H9 (cell line): ENCODE measurements at regions not wholly inside any gene's neighbourhood (a gene's known extent, or its start where the extent isn't known, plus 50 kb on each side); places are given as distances from the start of the nearest gene placed in this dataset.

ENCODE experiments used
- DNase-seq: peaks from one replicate; pipeline ENCODE4 v3.0.0-alpha.2; 2017
- H2AFZ ChIP-seq: one replicate; pipeline ENCODE4 v1.6.1; 2013; ENCODE audit warnings: mild to moderate bottlenecking, low read length, control low read depth, moderate library complexity
- H2AK5ac ChIP-seq: 2 replicates; pipeline ENCODE4 v1.6.1; 2013; ENCODE audit warnings: low read length, control low read depth, mixed read lengths; ENCODE audit not compliant: insufficient read length
- H2BK120ac ChIP-seq: one replicate; pipeline ENCODE4 v1.6.1; 2013; ENCODE audit warnings: low read depth, mild to moderate bottlenecking, low read length, control low read depth, inconsistent platforms; ENCODE audit not compliant: poor library complexity, severe bottlenecking
- H2BK12ac ChIP-seq: 2 replicates; pipeline ENCODE4 v1.6.1; 2013; ENCODE audit warnings: low read length, control low read depth, mixed read lengths, low read depth; ENCODE audit not compliant: insufficient read length
- H2BK15ac ChIP-seq: 2 replicates; pipeline ENCODE4 v1.6.1; 2013; ENCODE audit warnings: low read depth, low read length, control low read depth
- H2BK20ac ChIP-seq: one replicate; pipeline ENCODE4 v1.6.1; 2013; ENCODE audit warnings: low read depth, mild to moderate bottlenecking, low read length, control low read depth, inconsistent platforms; ENCODE audit not compliant: poor library complexity, severe bottlenecking
- H2BK5ac ChIP-seq: 2 replicates; pipeline ENCODE4 v1.6.1; 2013; ENCODE audit warnings: low read length, control low read depth, mixed read lengths; ENCODE audit not compliant: insufficient read length
- H3K14ac ChIP-seq: 2 replicates; pipeline ENCODE4 v1.6.1; 2013; ENCODE audit warnings: low read length, control low read depth; ENCODE audit not compliant: insufficient read depth
- H3K18ac ChIP-seq: 2 replicates; pipeline ENCODE4 v1.6.1; 2013; ENCODE audit warnings: low read depth, mild to moderate bottlenecking, mixed read lengths, low read length, control low read depth; ENCODE audit not compliant: insufficient read length
- H3K23ac ChIP-seq: 2 replicates; pipeline ENCODE4 v1.6.1; 2013; ENCODE audit warnings: low read length, control low read depth, mixed read lengths, low read depth; ENCODE audit not compliant: insufficient read length
- H3K23me2 ChIP-seq: 2 replicates; pipeline ENCODE4 v1.6.1; 2013; ENCODE audit warnings: low read depth, mild to moderate bottlenecking, mixed read lengths, low read length, control low read depth; ENCODE audit not compliant: insufficient read length, poor library complexity, severe bottlenecking
- H3K27ac ChIP-seq: 2 replicates; pipeline ENCODE4 v1.5.1; 2013; ENCODE audit warnings: low read length, control low read depth, mixed read lengths, low read depth; ENCODE audit not compliant: insufficient read length
- H3K27me3 ChIP-seq: 2 replicates; pipeline ENCODE4 v1.6.1; 2013; ENCODE audit warnings: low read length, control low read depth, inconsistent platforms; ENCODE audit not compliant: insufficient read depth
- H3K4ac ChIP-seq: 2 replicates; pipeline ENCODE4 v1.6.1; 2013; ENCODE audit warnings: low read depth, mild to moderate bottlenecking, control low read depth, inconsistent platforms, low read length, moderate library complexity
- H3K4me1 ChIP-seq: 2 replicates; pipeline ENCODE4 v1.6.1; 2013; ENCODE audit warnings: low read length, control low read depth, inconsistent platforms; ENCODE audit not compliant: insufficient read depth
- H3K4me2 ChIP-seq: 2 replicates; pipeline ENCODE4 v1.6.1; 2013; ENCODE audit warnings: low read length, control low read depth, mixed read lengths; ENCODE audit not compliant: insufficient read length, insufficient read depth
- H3K56ac ChIP-seq: 2 replicates; pipeline ENCODE4 v1.6.1; 2013; ENCODE audit warnings: low read depth, mild to moderate bottlenecking, mixed read lengths, low read length, control low read depth; ENCODE audit not compliant: insufficient read length
- H3K79me1 ChIP-seq: 2 replicates; pipeline ENCODE4 v1.6.1; 2013; ENCODE audit warnings: low read depth, mild to moderate bottlenecking, moderate library complexity, low read length, control low read depth, inconsistent platforms; ENCODE audit not compliant: insufficient read depth, poor library complexity, severe bottlenecking
- H3K79me2 ChIP-seq: 2 replicates; pipeline ENCODE4 v1.6.1; 2013; ENCODE audit warnings: low read length, control low read depth, inconsistent platforms; ENCODE audit not compliant: insufficient read depth
- H3K9ac ChIP-seq: 2 replicates; pipeline ENCODE4 v1.6.1; 2013; ENCODE audit warnings: low read length, control low read depth, mixed read lengths; ENCODE audit not compliant: insufficient read length; ENCODE audit errors: extremely low read depth
- H3K9me3 ChIP-seq: one replicate; pipeline ENCODE4 v1.6.1; 2013; ENCODE audit warnings: low read depth, low read length, inconsistent platforms; ENCODE audit not compliant: control insufficient read depth
- H3T11ph ChIP-seq: one replicate; pipeline ENCODE4 v1.6.1; 2013; ENCODE audit warnings: mild to moderate bottlenecking, low read length, control low read depth, inconsistent platforms
- H4K20me1 ChIP-seq: one replicate; pipeline ENCODE4 v1.6.1; 2013; ENCODE audit not compliant: control insufficient read depth, insufficient read length, insufficient read depth
- H4K5ac ChIP-seq: 2 replicates; pipeline ENCODE4 v1.6.1; 2013; ENCODE audit warnings: low read depth, mild to moderate bottlenecking, mixed read lengths, low read length, control low read depth; ENCODE audit not compliant: insufficient read length
- H4K8ac ChIP-seq: replicated peaks from 2 replicates; pipeline ENCODE4 v1.6.1; 2013; ENCODE audit warnings: low read length, control low read depth, mixed read lengths, low read depth; ENCODE audit not compliant: insufficient read length
- H4K91ac ChIP-seq: 2 replicates; pipeline ENCODE4 v1.6.1; 2013; ENCODE audit warnings: low read depth, mild to moderate bottlenecking, moderate library complexity, mixed read lengths, low read length, control low read depth; ENCODE audit not compliant: insufficient read length
- H3K27ac Mint-ChIP-seq, 3 experiments: 2 replicates in 2 of 3; 3 replicates in 1 of 3; pipeline ENCODE4 v1.8.0; 2020 to 2021; ENCODE audit warnings: mixed read lengths in 3 of 3, mild to moderate bottlenecking in 1 of 3, moderate library complexity in 1 of 3
- H3K27me3 Mint-ChIP-seq: 2 replicates; pipeline ENCODE4 v1.8.0; 2021; ENCODE audit warnings: low read depth, mild to moderate bottlenecking, moderate library complexity, mixed read lengths
- H3K36me3 Mint-ChIP-seq, 3 experiments: 2 replicates in 2 of 3; 3 replicates in 1 of 3; pipeline ENCODE4 v1.8.0; 2020 to 2021; ENCODE audit warnings: low read depth in 3 of 3, mixed read lengths in 3 of 3; ENCODE audit not compliant: insufficient read depth in 1 of 3
- H3K4me1 Mint-ChIP-seq, 2 experiments: 2 replicates each; pipeline ENCODE4 v1.8.0; 2020; ENCODE audit warnings: mixed read lengths in 2 of 2
- H3K4me3 Mint-ChIP-seq, 2 experiments: 2 replicates in 1 of 2; 3 replicates in 1 of 2; pipeline ENCODE4 v1.8.0; 2020 to 2021; ENCODE audit warnings: mild to moderate bottlenecking in 2 of 2, mixed read lengths in 2 of 2, moderate library complexity in 1 of 2
- H3K9me3 Mint-ChIP-seq, 2 experiments: 2 replicates in 1 of 2; 3 replicates in 1 of 2; pipeline ENCODE4 v1.8.0; 2020; ENCODE audit warnings: mild to moderate bottlenecking in 2 of 2, mixed read lengths in 2 of 2, moderate library complexity in 1 of 2
- CTCF ChIP-seq: fragments of 200-600 bp; sonication (generic); conservative IDR thresholded peaks from 3 replicates; pipeline ENCODE4 v1.8.0; 2021; ENCODE audit warnings: antibody characterized with exemption, mild to moderate bottlenecking
- WGBS: extraction: QIAGEN DNeasy Blood & Tissue Kit; methylation state at CpG from one replicate; pipeline ENCODE4 v1.1.7; 2013; ENCODE audit warnings: missing lambda C conversion rate, low lambda C conversion rate, mixed read lengths; ENCODE audit not compliant: insufficient read length; ENCODE audit errors: extremely low coverage; 5-methylcytosine and 5-hydroxymethylcytosine counted together

GRCh38 chr9:109599711-109600110 is 101.6 kb upstream of the PTPN3 start:
- H2BK12ac ChIP-seq: no peak overlapping the region
- no peaks in the 10 kb centered on the region for H3K79me1 ChIP-seq
- no peaks in the 10 kb centered on the region for H3K36me3 Mint-ChIP-seq
- no peak overlapping the region for H3K23ac ChIP-seq
- no peak for DNase-seq
- no peak overlapping the region for H2BK120ac ChIP-seq
- H4K5ac ChIP-seq: no peak overlapping the region
- H2AK5ac ChIP-seq: no peak overlapping the region
- no peak overlapping the region for H3K27ac Mint-ChIP-seq
- no peak overlapping the region for H2BK20ac ChIP-seq
- no peaks in the 10 kb centered on the region; the same call in 1 of the 2 replicates for H3K4me1 ChIP-seq
- peaks cover 2% of the 10 kb centered on the region for H3K27me3 Mint-ChIP-seq
- WGBS: no CpG with 5 or more reads among the region's 6 CpGs
- H3K56ac ChIP-seq: no peak overlapping the region
- H2BK5ac ChIP-seq: no peak overlapping the region
- H3K27ac ChIP-seq: no peak overlapping the region
- H2AFZ ChIP-seq: no peak overlapping the region
- H3K14ac ChIP-seq: no peak overlapping the region
- H4K91ac ChIP-seq: no peak overlapping the region
- H3K79me2 ChIP-seq: no peaks in the 10 kb centered on the region
- H3K23me2 ChIP-seq: no peaks in the 10 kb centered on the region
- no peak overlapping the region for H3K4me2 ChIP-seq
- H3K9me3 ChIP-seq: no peaks in the 10 kb centered on the region
- no peaks in the 10 kb centered on the region for H3K27me3 ChIP-seq
- peaks cover 9 to 15% of the 10 kb centered on the region in 2 experiments; a peak in 3 of 4 replicates for H3K4me1 Mint-ChIP-seq
- H3K4me3 Mint-ChIP-seq: no peak overlapping the region
- no peak for TF ChIP-seq CTCF
- no peak overlapping the region for H2BK15ac ChIP-seq
- no peak overlapping the region for H3K18ac ChIP-seq
- no peaks in the 10 kb centered on the region for H4K20me1 ChIP-seq
- H4K8ac ChIP-seq: no peak overlapping the region
- no peaks in the 10 kb centered on the region; a peak in 1 of 5 replicates for H3K9me3 Mint-ChIP-seq
- H3T11ph ChIP-seq: no peak overlapping the region
- H3K9ac ChIP-seq: no peak overlapping the region
- no peak overlapping the region for H3K4ac ChIP-seq
